ENCODE measurements at regions not wholly inside any gene's neighbourhood (a gene's known extent, or its start where the extent isn't known, plus 50 kb on each side); places are given as distances from the start of the nearest gene placed in this dataset.

- TF ChIP-seq CTCF (IDR thresholded peaks at IDR 0.05; ENCODE audit: insufficient read depth, low read length) (no peak), REST (IDR thresholded peaks at IDR 0.05; ENCODE audit: insufficient replicate concordance, low read depth) (no peak), POLR2AphosphoS5 (IDR thresholded peaks at IDR 0.05; ENCODE audit: low read depth) (no peak)
Observed at GRCh38 chr5:92694067-92694466, 887.0 kb downstream of the NR2F1-AS1 start.

Data from HL-60 (cell line).